Suprapubic skin (tissue), 4 donors: ENCODE measurements at regions not wholly inside any gene's neighbourhood (a gene's known extent, or its start where the extent isn't known, plus 50 kb on each side); places are given as distances from the start of the nearest gene placed in this dataset.

Source experiments
- CTCF ChIP-seq, 2 donors: fragments of 200-600 bp in 1 of 2; fragments of 450-650 bp in 1 of 2; sonication (generic) in 1 of 2; IDR thresholded peaks; one replicate each; pipeline ENCODE4 v1.5.1; 2016 to 2019; ENCODE audit warnings: antibody characterized with exemption in 2 of 2, mild to moderate bottlenecking in 1 of 2, moderate library complexity in 1 of 2
- POLR2A ChIP-seq, 2 donors: fragments of 450-650 bp; IDR thresholded peaks; one replicate each; pipeline ENCODE4 v1.6.1; 2017; ENCODE audit warnings: antibody characterized with exemption in 2 of 2, mild to moderate bottlenecking in 2 of 2, moderate library complexity in 2 of 2
- POLR2AphosphoS5 ChIP-seq, 3 donors: sonication (generic); formaldehyde crosslinking; IDR thresholded peaks; one replicate each; pipeline ENCODE4 v1.6.1; 2017; ENCODE audit warnings: antibody characterized with exemption in 3 of 3

- no peak for TF ChIP-seq CTCF (IDR thresholded peaks at IDR 0.05)
- TF ChIP-seq POLR2A (IDR thresholded peaks at IDR 0.05) = no peak
- TF ChIP-seq POLR2AphosphoS5 (IDR thresholded peaks at IDR 0.05) = no peak
These were observed 601.0 kb upstream of the ADAMTS9 start for GRCh38 chr3:65288776-65289175.
